ENCODE measurements at regions not wholly inside any gene's neighbourhood (a gene's known extent, or its start where the extent isn't known, plus 50 kb on each side); places are given as distances from the start of the nearest gene placed in this dataset.

GRCh38 chr7:19305698-19306097, 160.5 kb upstream of the FERD3L start:
- H3K4me3 Mint-ChIP-seq, result no peak overlapping the region
- no peaks in the 10 kb centered on the region for H3K4me1 Mint-ChIP-seq
- no peaks in the 10 kb centered on the region for H3K36me3 Mint-ChIP-seq (ENCODE audit: low read depth)
- no peak for TF ChIP-seq CTCF (IDR thresholded peaks at IDR 0.05; ENCODE audit: unreplicated experiment in 3 of 3)
- no peaks in the 10 kb centered on the region for H3K9me3 Mint-ChIP-seq
- H3K27ac Mint-ChIP-seq, result no peak overlapping the region
- peaks cover 3% of the 10 kb centered on the region for H3K27me3 Mint-ChIP-seq (ENCODE audit: low read depth)

DNA sequence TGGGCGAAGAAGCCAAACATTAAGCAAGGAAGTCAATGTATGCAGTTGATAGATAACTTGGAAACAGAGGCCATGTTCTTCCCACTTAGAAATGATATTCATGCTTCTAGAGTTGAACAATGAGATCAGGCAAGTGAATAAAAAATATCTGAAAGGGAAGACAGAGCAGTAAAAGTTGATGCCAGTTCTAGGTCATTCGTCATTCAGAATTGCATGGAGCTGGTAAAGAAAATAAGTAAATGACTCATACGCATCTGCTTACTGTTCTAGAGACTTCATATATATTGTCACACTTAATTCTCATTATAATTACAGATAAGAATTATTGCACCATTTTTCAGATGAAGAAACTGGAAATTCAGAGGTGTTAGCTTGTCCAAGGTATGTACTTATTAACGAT, 158.9 kb upstream of the FERD3L start:
- no peak overlapping the region for H3K4me3 Mint-ChIP-seq
- peaks cover 3% of the 10 kb centered on the region for H3K27me3 Mint-ChIP-seq (ENCODE audit: low read depth)
- no peaks in the 10 kb centered on the region for H3K36me3 Mint-ChIP-seq (ENCODE audit: low read depth)
- TF ChIP-seq CTCF (IDR thresholded peaks at IDR 0.05; ENCODE audit: unreplicated experiment in 3 of 3), result no peak
- no peak overlapping the region for H3K27ac Mint-ChIP-seq
- no peaks in the 10 kb centered on the region for H3K4me1 Mint-ChIP-seq
- H3K9me3 Mint-ChIP-seq, result no peaks in the 10 kb centered on the region

DNA sequence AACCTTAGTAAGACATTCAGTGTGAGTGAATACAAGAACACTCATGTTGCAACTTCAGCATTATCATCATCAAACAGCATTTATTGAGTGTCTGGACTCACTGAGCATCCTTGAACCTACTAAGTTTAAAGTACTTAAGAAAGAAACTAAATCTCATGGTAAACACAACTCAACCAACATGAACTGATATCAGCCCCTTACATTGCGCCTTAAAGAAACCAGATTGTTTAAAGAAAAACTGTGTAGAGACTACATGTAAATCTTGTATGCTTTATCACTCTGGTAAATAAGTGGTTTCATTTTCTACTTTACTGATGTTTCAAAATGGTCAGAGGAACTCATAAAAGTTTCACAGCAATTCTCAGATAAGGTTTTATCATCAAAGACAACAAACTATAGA, 157.5 kb upstream of the FERD3L start:
- H3K27me3 Mint-ChIP-seq (ENCODE audit: low read depth), result peaks cover 3% of the 10 kb centered on the region
- no peak overlapping the region for H3K4me3 Mint-ChIP-seq
- H3K4me1 Mint-ChIP-seq, result no peaks in the 10 kb centered on the region
- no peaks in the 10 kb centered on the region for H3K36me3 Mint-ChIP-seq (ENCODE audit: low read depth)
- H3K27ac Mint-ChIP-seq, result no peak overlapping the region
- no peaks in the 10 kb centered on the region for H3K9me3 Mint-ChIP-seq
- TF ChIP-seq CTCF (IDR thresholded peaks at IDR 0.05; ENCODE audit: unreplicated experiment in 3 of 3), result no peak

GRCh38 chr7:19296617-19297016, 151.4 kb upstream of the FERD3L start:
- Mint-ChIP-seq H3K4me3 (no peak overlapping the region), H3K27ac (no peak overlapping the region), H3K27me3 (ENCODE audit: low read depth) (no peaks in the 10 kb centered on the region), H3K9me3 (no peaks in the 10 kb centered on the region), H3K36me3 (ENCODE audit: low read depth) (no peaks in the 10 kb centered on the region), H3K4me1 (peaks cover 38% of the 10 kb centered on the region)
- no peak for TF ChIP-seq CTCF (IDR thresholded peaks at IDR 0.05; ENCODE audit: unreplicated experiment in 3 of 3)

GRCh38 chr7:19295376-19295775, 150.2 kb upstream of the FERD3L start:
- Mint-ChIP-seq H3K9me3 (no peaks in the 10 kb centered on the region), H3K27ac (peak overlapping the region in 2 of 3 experiments; percentile 6 to 26), H3K27me3 (ENCODE audit: low read depth) (no peaks in the 10 kb centered on the region), H3K4me3 (no peak overlapping the region), H3K4me1 (peaks cover 43% of the 10 kb centered on the region), H3K36me3 (ENCODE audit: low read depth) (no peaks in the 10 kb centered on the region)
- no peak for TF ChIP-seq CTCF (IDR thresholded peaks at IDR 0.05; ENCODE audit: unreplicated experiment in 3 of 3)

DNA sequence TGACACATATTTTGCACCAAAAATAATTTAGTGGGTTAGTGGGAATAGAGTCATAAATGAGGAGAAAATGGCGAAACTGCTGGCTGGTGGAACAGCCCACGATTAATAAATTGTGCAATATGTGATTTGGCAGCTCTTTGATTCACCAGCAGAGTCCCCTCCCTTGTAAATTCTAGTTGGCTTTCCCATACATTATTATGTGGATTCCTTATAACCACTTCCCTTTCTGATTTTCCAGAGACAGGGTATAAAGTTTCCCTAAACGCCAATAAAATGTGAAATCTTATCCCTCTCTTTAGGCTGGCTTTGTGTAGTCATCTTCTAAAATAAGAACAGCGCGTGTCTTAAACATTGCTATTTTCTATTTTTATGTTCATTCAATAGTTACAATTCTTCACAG, 149.4 kb upstream of the FERD3L start:
- no peaks in the 10 kb centered on the region for H3K9me3 Mint-ChIP-seq
- peak overlapping the region; percentile 26 to 49 (median 43) for H3K27ac Mint-ChIP-seq
- H3K36me3 Mint-ChIP-seq (ENCODE audit: low read depth), result no peaks in the 10 kb centered on the region
- no peak for TF ChIP-seq CTCF (IDR thresholded peaks at IDR 0.05; ENCODE audit: unreplicated experiment in 3 of 3)
- H3K4me3 Mint-ChIP-seq, result peak overlapping the region in 1 of 3 experiments; percentile 49
- peaks cover 43% of the 10 kb centered on the region for H3K4me1 Mint-ChIP-seq
- no peaks in the 10 kb centered on the region for H3K27me3 Mint-ChIP-seq (ENCODE audit: low read depth)
